NCI-H748 treated with DMSO at 0.1 percent for 48 hours (cell line): ENCODE measurements at regions not wholly inside any gene's neighbourhood (a gene's known extent, or its start where the extent isn't known, plus 50 kb on each side); places are given as distances from the start of the nearest gene placed in this dataset.
A peak's percentile ranks its signal among the peaks of the same experiment; 100 is the strongest.
"Not testable (repeated sequence)": the region's sequence is repeated elsewhere in the genome, so short reads cannot be mapped to it uniquely, and the experiment has no call there.

ENCODE experiments used
- DNase-seq: peaks from one replicate; lab custom pipeline; 2025; lab: John Stamatoyannopoulos, UW

GRCh38 chr6:109875973-109876372, 102.1 kb upstream of the GPR6 start:
- no peak for DNase-seq

GRCh38 chr6:109877028-109878004, 100.8 kb upstream of the GPR6 start:
- peak; percentile 51 for DNase-seq

GRCh38 chr6:109878005-109878690, 100.0 kb upstream of the GPR6 start:
- peak; percentile 52 for DNase-seq

- not testable (repeated sequence) for DNase-seq
These were observed 99.0 kb upstream of the GPR6 start for GRCh38 chr6:109879081-109879480.

GRCh38 chr6:109879521-109879920, 98.6 kb upstream of the GPR6 start:
- no peak for DNase-seq

GRCh38 chr6:109881069-109881468, 97.0 kb upstream of the GPR6 start:
- not testable (repeated sequence) for DNase-seq

- DNase-seq = not testable (repeated sequence)
These were observed 96.1 kb upstream of the GPR6 start for GRCh38 chr6:109881953-109882490.

- no peak for DNase-seq
These were observed 86.2 kb upstream of the GPR6 start for GRCh38 chr6:109891924-109892323.

- peak; percentile 98 for DNase-seq
These were observed 85.4 kb upstream of the GPR6 start for GRCh38 chr6:109892451-109893435.

GRCh38 chr6:109893606-109894005, 84.5 kb upstream of the GPR6 start:
- no peak for DNase-seq

- no peak for DNase-seq
These were observed 83.9 kb upstream of the GPR6 start for GRCh38 chr6:109894181-109894580.

GRCh38 chr6:109896341-109896740, 81.8 kb upstream of the GPR6 start:
- DNase-seq = no peak

- no peak for DNase-seq
These were observed 81.1 kb upstream of the GPR6 start for GRCh38 chr6:109897025-109897424.

GRCh38 chr6:109897561-109898080, 80.5 kb upstream of the GPR6 start:
- DNase-seq = no peak

GRCh38 chr6:109901976-109902375, 76.1 kb upstream of the GPR6 start:
- no peak for DNase-seq

- no peak for DNase-seq
These were observed 75.2 kb upstream of the GPR6 start for GRCh38 chr6:109902870-109903269.

GRCh38 chr6:109910571-109910970, 67.5 kb upstream of the GPR6 start:
- DNase-seq = no peak

- DNase-seq = no peak
These were observed 66.0 kb upstream of the GPR6 start for GRCh38 chr6:109912118-109912517.

GRCh38 chr6:109912952-109913351, 65.2 kb upstream of the GPR6 start:
- DNase-seq = no peak

- not testable (repeated sequence) for DNase-seq
These were observed 62.4 kb upstream of the GPR6 start for GRCh38 chr6:109915748-109916147.

GRCh38 chr6:109916759-109917158, 61.4 kb upstream of the GPR6 start:
- no peak for DNase-seq
